ENCODE measurements at regions not wholly inside any gene's neighbourhood (a gene's known extent, or its start where the extent isn't known, plus 50 kb on each side); places are given as distances from the start of the nearest gene placed in this dataset.

GRCh38 chr9:20187318-20187717, 398.5 kb upstream of the SLC24A2 start:
- no peaks in the 10 kb centered on the region for H3K79me2 ChIP-seq (ENCODE audit: control insufficient read depth, insufficient read depth, low read length)
- no peak for ATAC-seq
- TF ChIP-seq ZNF512 (tag; IDR thresholded peaks at IDR 0.05) (no peak), PCBP2 (IDR thresholded peaks at IDR 0.05; ENCODE audit: low read depth, low read length, poor library complexity, severe bottlenecking) (no peak), KDM5B (IDR thresholded peaks at IDR 0.05; ENCODE audit: insufficient replicate concordance, low read depth, low read length) (no peak), ZZZ3 (IDR thresholded peaks at IDR 0.05) (no peak)
- no peak overlapping the region for H3K4me3 ChIP-seq
- 0% methylated on average over 2 of the region's 2 CpGs for WGBS (ENCODE audit: insufficient coverage, low coverage, missing lambda C conversion rate)
- POLR2A ChIA-PET = no interaction called here
- intact Hi-C loops (cut with micrococcal nuclease) = no loop called here
- H3K27me3 ChIP-seq (ENCODE audit: control insufficient read depth in 2 of 2, insufficient read depth in 2 of 2, low read length in 2 of 2) = no peaks in the 10 kb centered on the region
- no peaks in the 10 kb centered on the region for H3K9me3 ChIP-seq (replicated peaks; ENCODE audit: control insufficient read depth, insufficient read depth, low read depth, low read length)
- no peaks in the 10 kb centered on the region for H3K4me1 ChIP-seq (replicated peaks in 1 of 2; ENCODE audit: control insufficient read depth in 2 of 2, insufficient read depth in 2 of 2, low read length in 2 of 2)
- CTCF ChIA-PET (ENCODE audit: low intra/inter-chr PET ratio) = no interaction called here
- DNase-seq (ENCODE audit: extremely low read depth in 1 of 4, low spot score in 3 of 4) = no peak
- H3K36me3 ChIP-seq (ENCODE audit: control insufficient read depth, insufficient read depth, low read length) = no peaks in the 10 kb centered on the region
- no peaks in the 10 kb centered on the region for H3K9me1 ChIP-seq (ENCODE audit: control insufficient read depth, insufficient read depth, low read length)
- in situ Hi-C loops (cut with MboI) = no loop called here
- H2AFZ ChIP-seq (ENCODE audit: low read depth, low read length) = no peak overlapping the region
- no peak overlapping the region for H3K27ac ChIP-seq (ENCODE audit: extremely low read depth, low read depth, low read length)
- no peak overlapping the region for H3K9ac ChIP-seq (ENCODE audit: insufficient read depth in 1 of 2, low read depth in 2 of 2, low read length in 2 of 2)
- BruUV-seq (replicated peaks) = no TSS peak
- H4K20me1 ChIP-seq (replicated peaks; ENCODE audit: control insufficient read depth, insufficient read depth, low read length) = no peaks in the 10 kb centered on the region
- H3K4me2 ChIP-seq (ENCODE audit: insufficient read depth, low read length) = no peak overlapping the region
- FAIRE-seq = no peak

GRCh38 chr9:20186823-20187222, 398.0 kb upstream of the SLC24A2 start:
- Histone ChIP-seq H3K4me3 (no peak overlapping the region), H3K4me1 (replicated peaks in 1 of 2; ENCODE audit: control insufficient read depth in 2 of 2, insufficient read depth in 2 of 2, low read length in 2 of 2) (no peaks in the 10 kb centered on the region), H3K9ac (ENCODE audit: insufficient read depth in 1 of 2, low read depth in 2 of 2, low read length in 2 of 2) (no peak overlapping the region), H2AFZ (ENCODE audit: low read depth, low read length) (no peak overlapping the region), H3K27me3 (ENCODE audit: control insufficient read depth in 2 of 2, insufficient read depth in 2 of 2, low read length in 2 of 2) (no peaks in the 10 kb centered on the region), H3K4me2 (ENCODE audit: insufficient read depth, low read length) (no peak overlapping the region), H3K9me1 (ENCODE audit: control insufficient read depth, insufficient read depth, low read length) (no peaks in the 10 kb centered on the region), H3K9me3 (replicated peaks; ENCODE audit: control insufficient read depth, insufficient read depth, low read depth, low read length) (no peaks in the 10 kb centered on the region), H4K20me1 (replicated peaks; ENCODE audit: control insufficient read depth, insufficient read depth, low read length) (no peaks in the 10 kb centered on the region), H3K36me3 (ENCODE audit: control insufficient read depth, insufficient read depth, low read length) (no peaks in the 10 kb centered on the region), H3K27ac (ENCODE audit: extremely low read depth, low read depth, low read length) (no peak overlapping the region), H3K79me2 (ENCODE audit: control insufficient read depth, insufficient read depth, low read length) (no peaks in the 10 kb centered on the region)
- ATAC-seq (no peak), FAIRE-seq (no peak), DNase-seq (ENCODE audit: extremely low read depth in 1 of 4, low spot score in 3 of 4) (no peak)
- ChIA-PET CTCF (ENCODE audit: low intra/inter-chr PET ratio) (no interaction called here), POLR2A (interaction anchor here (0.7 kb wide), 1 partner anchor 104 kb away, joined by 3 read pairs; no protein-coding TSS in a partner anchor)
- intact Hi-C loops (cut with micrococcal nuclease) = no loop called here
- in situ Hi-C loops (cut with MboI) = no loop called here
- BruUV-seq (replicated peaks) = no TSS peak
- no peak for TF ChIP-seq ZNF57 (CRISPR knock-in tag; IDR thresholded peaks at IDR 0.05)
- TF ChIP-seq MYNN (IDR thresholded peaks at IDR 0.05) = no peak
- no peak for TF ChIP-seq MYNN (CRISPR knock-in tag; IDR thresholded peaks at IDR 0.05)
- no peak for TF ChIP-seq ZBTB11 (CRISPR knock-in tag; IDR thresholded peaks at IDR 0.05)
- TF ChIP-seq ADNP (tag; IDR thresholded peaks at IDR 0.05) = no peak
- TF ChIP-seq ZNF717 (CRISPR knock-in tag; IDR thresholded peaks at IDR 0.05) = no peak
- no peak for TF ChIP-seq ZKSCAN3 (CRISPR knock-in tag; IDR thresholded peaks at IDR 0.05)
- TF ChIP-seq BHLHE40 (IDR thresholded peaks at IDR 0.05; ENCODE audit: low read length) = no peak
- TF ChIP-seq SMARCA4 (IDR thresholded peaks at IDR 0.05) = no peak
